CD4-positive, alpha-beta T cell (primary cell): ENCODE measurements at regions not wholly inside any gene's neighbourhood (a gene's known extent, or its start where the extent isn't known, plus 50 kb on each side); places are given as distances from the start of the nearest gene placed in this dataset.

Experiments used
- ATAC-seq: fragments of 200-7000 bp; cut with Tn5 transposase; one replicate; pipeline ENCODE4 v1.10.0; 2022; ENCODE audit warnings: mild to moderate bottlenecking; ENCODE audit not compliant: poor library complexity
- CTCF ChIA-PET: fragments of 350-600 bp; sonication (Branson Sonifier 250); formaldehyde crosslinking; loops from one replicate; lab custom pipeline; 2021; ENCODE audit warnings: antibody characterized with exemption, inconsistent platforms; lab: Charles Lee
- POLR2A ChIA-PET: fragments of 350-600 bp; sonication (Branson Sonifier 250); formaldehyde crosslinking; loops from one replicate; lab custom pipeline; 2021; ENCODE audit warnings: antibody characterized with exemption, inconsistent platforms; lab: Charles Lee
- DNase-seq, 14 experiments: peaks; one replicate each; pipeline ENCODE4 v3.0.0-alpha.2; 2013 to 2020; ENCODE audit warnings: mixed read lengths in 2 of 14
- H3K27ac ChIP-seq, 2 donors: one replicate each; pipeline versions ENCODE4 v1.5.1 to v1.7.0; 2013; ENCODE audit warnings: low read length in 2 of 2, low read depth in 1 of 2, mild to moderate bottlenecking in 1 of 2
- H3K27me3 ChIP-seq, 2 experiments: 1 replicate in 1 of 2; 2 replicates in 1 of 2; pipeline versions ENCODE4 v1.6.1 to v1.7.0; 2013; ENCODE audit warnings: low read length in 2 of 2, control low read depth in 1 of 2, mild to moderate bottlenecking in 1 of 2, moderate library complexity in 1 of 2; ENCODE audit not compliant: insufficient read depth in 2 of 2, control insufficient read depth in 1 of 2
- H3K36me3 ChIP-seq: one replicate; pipeline ENCODE4 v1.6.1; 2013; ENCODE audit warnings: low read length, control low read depth; ENCODE audit not compliant: insufficient read depth
- H3K4me1 ChIP-seq: one replicate; pipeline ENCODE4 v1.6.1; 2013; ENCODE audit warnings: low read length, control low read depth; ENCODE audit not compliant: insufficient read depth
- H3K4me3 ChIP-seq: one replicate; pipeline ENCODE4 v1.5.1; 2013; ENCODE audit warnings: mild to moderate bottlenecking, low read length, moderate library complexity
- H3K9me3 ChIP-seq, 2 experiments: 1 replicate in 1 of 2; 2 replicates in 1 of 2; pipeline versions ENCODE4 v1.6.1 to v1.7.0; 2013; ENCODE audit warnings: low read length in 2 of 2, mild to moderate bottlenecking in 2 of 2, control low read depth in 1 of 2, moderate library complexity in 1 of 2; ENCODE audit not compliant: control insufficient read depth in 1 of 2, insufficient read depth in 1 of 2
- H3K27ac Mint-ChIP-seq: one replicate; pipeline ENCODE4 v1.8.0; 2020; ENCODE audit warnings: mixed read lengths
- H3K27me3 Mint-ChIP-seq: one replicate; pipeline ENCODE4 v1.8.0; 2021; ENCODE audit warnings: mixed read lengths
- H3K36me3 Mint-ChIP-seq: one replicate; pipeline ENCODE4 v1.8.0; 2021; ENCODE audit warnings: low read depth, mixed read lengths
- H3K4me1 Mint-ChIP-seq: one replicate; pipeline ENCODE4 v1.8.0; 2021; ENCODE audit warnings: low read depth, mixed read lengths
- H3K4me3 Mint-ChIP-seq: one replicate; pipeline ENCODE4 v1.8.0; 2020; ENCODE audit warnings: mild to moderate bottlenecking, mixed read lengths
- H3K9me3 Mint-ChIP-seq: one replicate; pipeline ENCODE4 v1.8.0; 2020; ENCODE audit warnings: mixed read lengths
- intact Hi-C, 2 experiments: fragments of 100-400 bp; cut with DNase I in 1 of 2; cut with micrococcal nuclease in 1 of 2; formaldehyde crosslinking; loops; one replicate each; pipeline versions ENCODE4 v1.15.1 to v1.9.0; 2023 to 2025; cut with DNase I, micrococcal nuclease
- TF ChIP-seq, protein P1 (sequence below): fragments of 200-600 bp; IDR thresholded peaks from one replicate; pipeline ENCODE4 v1.8.0; 2022; ENCODE audit warnings: antibody characterized with exemption, mild to moderate bottlenecking

- peaks cover 29% of the 10 kb centered on the region for H3K4me1 Mint-ChIP-seq
- Histone ChIP-seq H3K4me1 (no peaks in the 10 kb centered on the region), H3K4me3 (no peak overlapping the region), H3K27ac (no peak overlapping the region), H3K9me3 (peaks cover 0 to 3% of the 10 kb centered on the region in 2 experiments), H3K36me3 (no peaks in the 10 kb centered on the region), H3K27me3 (no peaks in the 10 kb centered on the region)
- ATAC-seq (no peak), DNase-seq (no peak)
- H3K27ac Mint-ChIP-seq, result no peak overlapping the region
- no peaks in the 10 kb centered on the region for H3K27me3 Mint-ChIP-seq
- no peaks in the 10 kb centered on the region for H3K9me3 Mint-ChIP-seq
- ChIA-PET POLR2A (no interaction called here), CTCF (no interaction called here)
- H3K36me3 Mint-ChIP-seq, result no peaks in the 10 kb centered on the region
- no peak overlapping the region for H3K4me3 Mint-ChIP-seq
- TF ChIP-seq, protein P1, sequence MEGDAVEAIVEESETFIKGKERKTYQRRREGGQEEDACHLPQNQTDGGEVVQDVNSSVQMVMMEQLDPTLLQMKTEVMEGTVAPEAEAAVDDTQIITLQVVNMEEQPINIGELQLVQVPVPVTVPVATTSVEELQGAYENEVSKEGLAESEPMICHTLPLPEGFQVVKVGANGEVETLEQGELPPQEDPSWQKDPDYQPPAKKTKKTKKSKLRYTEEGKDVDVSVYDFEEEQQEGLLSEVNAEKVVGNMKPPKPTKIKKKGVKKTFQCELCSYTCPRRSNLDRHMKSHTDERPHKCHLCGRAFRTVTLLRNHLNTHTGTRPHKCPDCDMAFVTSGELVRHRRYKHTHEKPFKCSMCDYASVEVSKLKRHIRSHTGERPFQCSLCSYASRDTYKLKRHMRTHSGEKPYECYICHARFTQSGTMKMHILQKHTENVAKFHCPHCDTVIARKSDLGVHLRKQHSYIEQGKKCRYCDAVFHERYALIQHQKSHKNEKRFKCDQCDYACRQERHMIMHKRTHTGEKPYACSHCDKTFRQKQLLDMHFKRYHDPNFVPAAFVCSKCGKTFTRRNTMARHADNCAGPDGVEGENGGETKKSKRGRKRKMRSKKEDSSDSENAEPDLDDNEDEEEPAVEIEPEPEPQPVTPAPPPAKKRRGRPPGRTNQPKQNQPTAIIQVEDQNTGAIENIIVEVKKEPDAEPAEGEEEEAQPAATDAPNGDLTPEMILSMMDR, result no peak
- intact Hi-C loops, result loop anchor here in 1 of 2 experiments (1.0 kb wide), 1 partner anchor 24 kb away; no protein-coding TSS in a partner anchor
These were observed 65.8 kb downstream of the CHST2 start for GRCh38 chr3:143185401-143185800.

DNA sequence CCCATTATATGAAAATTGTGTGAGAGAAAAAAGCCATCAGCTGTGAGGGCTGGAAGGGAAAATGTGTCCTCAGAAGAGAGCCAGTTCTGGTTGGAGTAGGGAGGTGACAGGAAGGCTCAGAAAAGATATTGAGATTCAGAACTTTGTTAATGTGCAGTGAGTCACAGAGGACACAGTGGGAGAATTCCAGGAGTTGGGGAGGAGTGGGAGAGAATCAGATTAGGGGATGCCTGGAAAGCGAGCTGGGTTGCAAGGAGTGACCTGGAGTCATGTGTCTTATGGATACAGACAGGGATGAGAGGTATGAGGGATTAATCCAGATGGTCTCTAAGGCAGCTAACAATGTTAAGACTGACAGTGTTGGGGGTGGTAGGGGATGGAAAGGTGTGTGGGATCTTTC lies 67.5 kb downstream of the CHST2 start:
- POLR2A ChIA-PET, result no interaction called here
- Mint-ChIP-seq H3K27ac (no peak overlapping the region), H3K4me1 (peaks cover 19% of the 10 kb centered on the region), H3K27me3 (no peaks in the 10 kb centered on the region), H3K4me3 (no peak overlapping the region), H3K36me3 (no peaks in the 10 kb centered on the region), H3K9me3 (no peaks in the 10 kb centered on the region)
- Histone ChIP-seq H3K4me1 (no peaks in the 10 kb centered on the region), H3K27me3 (no peaks in the 10 kb centered on the region), H3K9me3 (no peaks in the 10 kb centered on the region), H3K36me3 (no peaks in the 10 kb centered on the region), H3K27ac (no peak overlapping the region), H3K4me3 (no peak overlapping the region)
- intact Hi-C loops, result no loop called here
- DNase-seq (no peak), ATAC-seq (no peak)
- TF ChIP-seq, protein P1, result no peak
- CTCF ChIA-PET, result no interaction called here

DNA sequence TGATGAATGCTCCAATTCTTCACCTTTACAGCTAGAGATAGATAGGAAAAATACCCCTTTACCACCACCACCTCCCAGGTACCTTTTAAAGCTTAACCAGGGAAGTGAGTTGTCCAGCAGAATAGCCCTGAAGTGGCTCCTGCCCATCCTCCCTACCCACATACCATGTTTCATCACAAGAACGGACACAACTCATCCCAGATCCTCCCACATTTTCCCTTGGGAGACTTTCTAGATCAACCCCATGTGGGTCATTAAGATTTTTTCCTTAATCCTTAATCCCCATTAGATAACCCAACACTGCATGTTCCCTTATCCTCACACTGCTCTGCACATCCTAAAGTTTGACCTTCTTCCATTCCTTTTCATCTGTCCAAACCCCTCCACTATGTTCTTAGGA lies 69.3 kb downstream of the CHST2 start:
- DNase-seq (no peak), ATAC-seq (no peak)
- peaks cover 8% of the 10 kb centered on the region for H3K4me1 Mint-ChIP-seq
- POLR2A ChIA-PET, result no interaction called here
- peaks cover 3% of the 10 kb centered on the region for H3K9me3 Mint-ChIP-seq
- CTCF ChIA-PET, result no interaction called here
- no peak overlapping the region for H3K4me3 ChIP-seq
- H3K36me3 ChIP-seq, result no peaks in the 10 kb centered on the region
- TF ChIP-seq, protein P1, result no peak
- H3K27ac ChIP-seq, result no peak overlapping the region
- intact Hi-C loops, result no loop called here
- no peak overlapping the region for H3K4me3 Mint-ChIP-seq
- H3K9me3 ChIP-seq, result no peaks in the 10 kb centered on the region
- H3K27ac Mint-ChIP-seq, result no peak overlapping the region
- no peaks in the 10 kb centered on the region for H3K4me1 ChIP-seq
- H3K36me3 Mint-ChIP-seq, result no peaks in the 10 kb centered on the region
- no peaks in the 10 kb centered on the region for H3K27me3 ChIP-seq
- H3K27me3 Mint-ChIP-seq, result no peaks in the 10 kb centered on the region
